Esophagus (tissue), 2 donors: ENCODE measurements at regions not wholly inside any gene's neighbourhood (a gene's known extent, or its start where the extent isn't known, plus 50 kb on each side); places are given as distances from the start of the nearest gene placed in this dataset.
A peak's percentile ranks its signal among the peaks of the same experiment; 100 is the strongest.

Experiments used
- H3K27ac ChIP-seq, 2 donors: one replicate each; pipeline ENCODE4 v1.5.1; 2013; ENCODE audit warnings: low read depth in 2 of 2, mild to moderate bottlenecking in 2 of 2, inconsistent platforms in 1 of 2, low read length in 1 of 2, moderate library complexity in 1 of 2
- H3K27me3 ChIP-seq, 2 donors: one replicate each; pipeline ENCODE4 v1.6.1; 2013; ENCODE audit warnings: low read length in 2 of 2, control low read depth in 1 of 2, mild to moderate bottlenecking in 1 of 2; ENCODE audit not compliant: insufficient read depth in 2 of 2, control insufficient read depth in 1 of 2
- H3K36me3 ChIP-seq, 2 donors: one replicate each; pipeline ENCODE4 v1.6.1; 2013; ENCODE audit warnings: low read length in 1 of 2; ENCODE audit not compliant: control insufficient read depth in 2 of 2, insufficient read depth in 2 of 2
- H3K4me1 ChIP-seq, 2 donors: one replicate each; pipeline ENCODE4 v1.6.1; 2013; ENCODE audit warnings: low read length in 1 of 2; ENCODE audit not compliant: control insufficient read depth in 2 of 2, insufficient read depth in 2 of 2
- H3K4me3 ChIP-seq, 2 donors: one replicate each; pipeline ENCODE4 v1.5.1; 2013; ENCODE audit warnings: low read length in 2 of 2, mild to moderate bottlenecking in 2 of 2, low read depth in 1 of 2, moderate library complexity in 1 of 2
- H3K9me3 ChIP-seq, 2 donors: one replicate each; pipeline ENCODE4 v1.6.1; 2013; ENCODE audit warnings: mild to moderate bottlenecking in 2 of 2, low read depth in 1 of 2, low read length in 1 of 2, moderate library complexity in 1 of 2; ENCODE audit not compliant: control insufficient read depth in 2 of 2, insufficient read depth in 1 of 2
- WGBS, 2 donors: extraction: QIAGEN DNeasy Blood & Tissue Kit; methylation state at CpG; one replicate each; pipeline ENCODE4 v1.1.7; 2013; 5-methylcytosine and 5-hydroxymethylcytosine counted together
- donor health status: healthy with polysubstance abuse.
- donor health status: Bipolar disorder and iron deficiency.

DNA sequence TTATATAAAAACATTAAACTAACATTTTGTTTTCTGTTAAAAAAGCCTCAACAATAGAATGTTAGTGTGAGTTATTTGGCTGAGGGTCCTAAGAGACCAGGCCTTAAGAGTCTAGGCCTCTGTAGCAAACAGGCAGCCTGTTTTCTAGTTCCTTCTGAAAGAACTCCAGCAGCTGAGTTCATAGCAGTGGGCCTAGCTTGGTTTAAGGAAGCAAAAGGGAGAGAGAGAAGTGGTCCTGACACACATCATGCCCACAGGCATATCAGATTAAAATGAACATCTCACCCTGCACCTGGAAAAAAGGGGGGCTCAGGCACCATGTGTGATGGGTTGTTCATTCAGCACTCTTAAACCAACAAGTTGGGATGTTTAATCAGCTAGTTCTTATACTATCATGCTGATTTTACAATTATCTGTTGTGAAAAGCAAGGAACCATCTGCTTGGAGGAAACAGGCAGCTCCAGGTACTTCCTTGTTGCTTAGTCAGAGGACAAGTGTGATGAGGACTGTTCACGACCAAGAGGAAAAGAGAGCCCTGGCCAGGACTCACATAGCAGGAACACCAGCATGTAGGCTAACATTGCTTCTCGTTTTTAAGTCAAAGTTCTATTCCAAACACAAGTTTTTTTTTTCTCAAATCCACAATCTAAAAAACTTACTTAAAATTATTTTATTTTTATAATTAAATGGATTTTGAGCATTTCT, 81.3 kb upstream of the FRY start:
- no peaks in the 10 kb centered on the region for H3K36me3 ChIP-seq
- 57 to 58% methylated on average over 2 of the region's 2 CpGs for WGBS, 2 donors
- no peak overlapping the region for H3K4me3 ChIP-seq
- no peaks in the 10 kb centered on the region for H3K27me3 ChIP-seq
- no peaks in the 10 kb centered on the region for H3K4me1 ChIP-seq
- no peaks in the 10 kb centered on the region for H3K9me3 ChIP-seq
- no peak overlapping the region for H3K27ac ChIP-seq

DNA sequence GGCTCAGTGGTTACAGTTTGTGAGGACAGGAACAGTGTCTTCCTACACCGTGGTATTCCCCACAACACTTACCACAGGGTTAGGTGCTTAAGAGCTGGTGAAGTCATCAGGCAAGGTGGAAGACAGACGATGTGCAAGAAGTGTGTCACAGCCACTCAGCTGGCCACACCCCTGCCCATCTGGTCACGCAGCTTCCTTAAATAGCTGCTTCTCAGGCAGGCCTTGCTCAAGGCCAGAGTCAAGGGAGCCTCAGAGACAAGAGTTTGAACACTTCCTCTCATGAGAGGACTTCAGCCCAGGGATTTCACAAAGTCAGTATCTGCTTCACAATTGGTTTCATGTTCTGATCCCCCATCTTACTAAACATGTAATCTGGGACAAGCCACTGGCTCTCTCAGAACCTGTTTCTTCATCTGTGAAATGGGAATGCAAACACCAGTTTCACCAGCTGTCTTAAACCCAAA, 80.3 kb upstream of the FRY start:
- H3K27ac ChIP-seq: peak overlapping the region; percentile 53 to 88
- H3K36me3 ChIP-seq: no peaks in the 10 kb centered on the region

DNA sequence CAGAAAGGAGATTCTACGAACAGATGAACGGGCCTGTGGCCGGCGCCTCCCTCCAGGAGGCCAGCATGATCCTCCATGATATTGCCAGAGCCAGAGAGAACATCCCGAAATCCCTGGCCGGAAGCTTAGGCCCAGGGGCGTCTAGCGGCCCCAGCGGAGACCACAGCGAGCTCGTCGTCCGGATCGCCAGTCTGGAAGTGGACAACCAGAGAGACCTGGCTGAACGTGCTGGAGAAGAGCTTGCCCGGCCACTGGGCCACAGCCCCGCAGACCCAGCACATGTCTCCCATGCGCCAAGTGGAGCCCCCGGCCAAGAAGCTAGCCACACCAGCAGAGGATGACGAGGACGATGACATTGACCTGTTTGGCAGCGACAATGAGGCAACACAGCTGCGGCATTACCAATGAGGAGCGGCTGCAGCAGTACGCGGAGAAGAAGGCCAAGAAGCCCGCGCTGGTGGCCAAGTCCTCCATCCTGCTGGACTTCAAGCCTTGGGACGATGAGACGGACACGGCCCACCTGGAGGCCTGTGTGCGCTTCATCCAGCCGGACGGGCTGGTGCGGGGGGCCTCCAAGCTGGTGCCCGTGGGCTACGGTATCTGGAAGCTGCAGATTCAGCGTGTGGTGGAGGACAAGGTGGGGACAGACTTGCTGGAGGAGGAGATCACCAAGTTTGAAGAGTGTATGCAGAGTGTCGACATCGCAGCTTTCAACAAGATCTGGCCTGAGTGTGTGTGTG, 78.8 kb upstream of the FRY start:
- WGBS, 2 donors: 96 to 97% methylated on average over 40 of the region's 40 CpGs
- Histone ChIP-seq H3K9me3 (no peaks in the 10 kb centered on the region), H3K27me3 (no peaks in the 10 kb centered on the region), H3K27ac (no peak overlapping the region), H3K4me3 (no peak overlapping the region), H3K36me3 (no peaks in the 10 kb centered on the region), H3K4me1 (no peaks in the 10 kb centered on the region)

More for the DNA sequence above, 80.3 kb upstream of the FRY start:
- H3K9me3 ChIP-seq: no peaks in the 10 kb centered on the region
- WGBS, 2 donors: 32 to 52% methylated on average over 3 of the region's 3 CpGs
- H3K4me3 ChIP-seq: no peak overlapping the region
- H3K27me3 ChIP-seq: no peaks in the 10 kb centered on the region
- no peaks in the 10 kb centered on the region for H3K4me1 ChIP-seq

DNA sequence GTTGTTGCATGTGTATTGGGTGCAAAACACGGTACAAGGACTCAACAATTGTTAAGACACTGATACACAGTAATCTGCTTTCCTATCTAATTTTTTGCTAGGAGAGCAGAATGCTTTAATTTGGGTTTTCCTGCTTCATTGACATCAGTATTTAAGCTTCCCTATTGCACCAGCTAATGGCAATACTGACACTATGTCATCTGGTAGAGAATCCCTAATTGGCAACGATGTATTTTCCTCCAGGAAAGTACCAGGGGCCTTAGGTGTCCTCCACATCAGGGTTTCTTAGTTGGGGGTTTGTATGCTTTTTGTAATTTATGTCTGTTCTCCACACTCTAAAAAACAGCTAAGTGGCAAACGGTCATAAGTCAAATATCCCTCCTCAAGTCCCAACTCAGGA, 76.5 kb upstream of the FRY start:
- H3K4me3 ChIP-seq: no peak overlapping the region
- no peaks in the 10 kb centered on the region for H3K4me1 ChIP-seq
- H3K36me3 ChIP-seq: no peaks in the 10 kb centered on the region
- H3K27me3 ChIP-seq: no peaks in the 10 kb centered on the region
- no peak overlapping the region for H3K27ac ChIP-seq
- WGBS, 2 donors: 91 to 92% methylated on average over 3 of the region's 3 CpGs
- no peaks in the 10 kb centered on the region for H3K9me3 ChIP-seq

DNA sequence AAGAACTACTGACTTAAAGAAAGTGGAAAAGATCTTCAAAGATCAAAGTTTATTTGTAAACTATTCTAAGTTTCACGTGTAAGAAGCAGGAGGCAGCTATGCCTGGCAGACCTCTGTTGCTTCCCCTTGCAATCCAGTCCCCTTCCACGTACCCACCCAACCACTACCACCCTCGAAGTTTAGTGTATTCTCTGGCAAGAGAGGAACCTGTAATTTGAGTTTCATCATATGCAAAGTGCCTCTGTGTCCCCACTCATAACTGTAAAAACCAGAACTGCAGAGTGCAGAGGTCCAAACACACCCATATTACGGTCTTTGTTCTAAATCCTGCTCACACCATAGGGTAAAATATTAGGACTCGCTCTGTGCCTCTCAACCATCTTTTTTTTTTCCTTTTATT, 75.8 kb upstream of the FRY start:
- H3K9me3 ChIP-seq: no peaks in the 10 kb centered on the region
- no peak overlapping the region for H3K27ac ChIP-seq
- no peaks in the 10 kb centered on the region for H3K27me3 ChIP-seq
- H3K4me1 ChIP-seq: no peaks in the 10 kb centered on the region
- WGBS, 2 donors: 79 to 82% methylated on average over 5 of the region's 5 CpGs
- no peaks in the 10 kb centered on the region for H3K36me3 ChIP-seq
- no peak overlapping the region for H3K4me3 ChIP-seq

DNA sequence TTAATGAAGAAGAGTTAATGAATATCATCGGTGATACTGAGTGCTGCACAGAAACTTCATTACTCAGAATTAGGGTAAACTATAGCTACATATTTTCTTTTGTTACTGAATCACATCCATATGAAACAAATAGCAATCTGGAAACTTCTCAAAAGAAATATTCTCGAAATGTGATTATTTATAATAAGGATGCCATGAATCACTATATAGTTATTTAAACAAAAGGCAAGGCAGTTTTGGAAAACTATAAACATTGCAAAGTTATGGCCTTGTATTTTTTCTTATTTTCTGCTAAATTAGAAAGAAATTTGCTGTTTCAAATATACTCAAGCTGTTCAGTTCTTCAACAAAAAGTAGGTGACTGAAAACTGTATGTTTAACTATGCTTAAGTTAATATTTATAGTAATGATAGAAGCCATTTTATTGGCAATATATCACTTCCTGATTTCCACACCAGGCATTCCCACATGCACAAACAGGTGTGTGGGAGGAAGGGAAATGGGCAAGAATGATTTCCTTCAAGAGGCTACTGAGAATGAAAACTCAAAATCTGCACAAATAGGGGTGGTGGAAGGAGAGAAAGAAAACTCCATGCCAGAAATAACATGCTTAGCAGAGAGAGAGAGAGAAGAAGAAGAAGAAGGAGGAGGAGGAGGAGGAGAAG, 74.5 kb upstream of the FRY start:
- no peak overlapping the region for H3K4me3 ChIP-seq
- no peaks in the 10 kb centered on the region for H3K9me3 ChIP-seq
- no peaks in the 10 kb centered on the region for H3K27me3 ChIP-seq
- H3K36me3 ChIP-seq: no peaks in the 10 kb centered on the region
- WGBS, 2 donors: 65 to 72% methylated on average over 2 of the region's 2 CpGs
- H3K4me1 ChIP-seq: no peaks in the 10 kb centered on the region
- H3K27ac ChIP-seq: no peak overlapping the region

DNA sequence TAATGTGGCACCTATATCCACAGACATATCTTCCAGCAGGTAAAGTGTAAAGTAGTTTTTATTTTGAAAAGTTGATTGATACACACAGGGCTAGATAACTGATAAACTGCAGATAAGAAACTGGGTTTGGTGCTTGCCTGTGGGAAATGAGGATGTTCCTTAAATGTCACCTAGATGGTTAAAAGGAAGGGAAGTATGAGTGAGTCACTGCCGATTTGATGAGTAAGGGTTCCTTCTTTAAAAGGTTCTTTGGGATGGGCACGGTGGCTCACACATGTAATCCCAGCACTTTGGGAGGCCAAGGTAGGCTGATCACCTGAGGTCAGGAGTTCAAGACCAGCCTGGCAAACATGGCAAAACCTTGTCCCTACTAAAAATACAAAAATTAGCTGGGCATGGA, 73.8 kb upstream of the FRY start:
- Histone ChIP-seq H3K36me3 (no peaks in the 10 kb centered on the region), H3K4me3 (no peak overlapping the region), H3K27ac (no peak overlapping the region), H3K4me1 (no peaks in the 10 kb centered on the region), H3K9me3 (no peaks in the 10 kb centered on the region), H3K27me3 (no peaks in the 10 kb centered on the region)
- 62 to 78% methylated on average over 2 of the region's 2 CpGs for WGBS, 2 donors

DNA sequence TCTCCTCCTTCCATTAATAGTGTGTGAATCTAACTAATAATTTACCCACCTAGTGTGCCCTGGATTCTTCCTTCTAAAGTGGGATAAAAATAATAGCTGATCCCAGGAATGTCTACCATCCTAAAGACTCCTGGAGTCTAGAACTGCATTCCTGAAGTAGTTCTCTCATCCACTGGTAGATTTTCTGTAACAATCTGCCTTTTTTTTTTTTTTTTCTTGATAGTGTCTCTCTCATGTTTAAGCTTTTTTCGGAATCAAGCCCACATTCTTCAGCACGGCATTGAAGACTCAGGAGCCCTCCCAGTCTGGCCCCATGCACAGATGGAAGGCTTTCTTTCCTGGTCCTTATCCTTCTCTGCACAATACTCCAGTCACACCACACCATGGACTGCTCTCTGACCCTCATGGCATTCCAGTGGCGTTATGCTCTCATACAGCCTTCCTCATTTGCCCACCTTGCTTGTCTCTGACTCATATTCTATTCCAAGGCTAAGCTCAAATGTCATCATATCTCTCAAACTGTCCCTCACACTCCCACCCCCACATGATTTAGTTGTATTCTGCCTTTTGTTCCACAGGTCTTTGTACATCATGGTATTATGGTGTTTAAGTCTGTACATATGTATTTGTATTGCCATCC, 68.7 kb upstream of the FRY start:
- H3K27me3 ChIP-seq: no peaks in the 10 kb centered on the region
- no peaks in the 10 kb centered on the region for H3K9me3 ChIP-seq
- H3K27ac ChIP-seq: no peak overlapping the region
- no peaks in the 10 kb centered on the region for H3K36me3 ChIP-seq
- H3K4me3 ChIP-seq: no peak overlapping the region
- 90 to 92% methylated on average over 3 of the region's 3 CpGs for WGBS, 2 donors
- no peaks in the 10 kb centered on the region for H3K4me1 ChIP-seq

DNA sequence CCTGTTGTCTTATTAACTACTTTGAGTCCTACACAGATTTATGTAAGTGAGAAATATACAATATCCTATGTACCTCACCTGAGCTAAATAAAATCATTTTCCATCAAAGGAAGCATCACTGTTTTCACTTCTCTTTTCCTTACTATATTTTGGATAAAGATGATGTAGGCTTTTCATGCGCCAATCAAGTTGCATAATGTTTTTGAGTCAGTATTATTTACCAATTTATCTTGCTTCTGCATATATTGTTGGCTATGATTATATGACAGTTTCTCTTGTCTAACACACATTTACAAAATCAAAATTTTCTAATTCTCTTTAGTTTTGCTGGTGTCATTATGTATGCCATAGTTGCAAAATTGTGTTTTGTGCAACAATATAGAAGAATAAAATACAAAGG, 67.9 kb upstream of the FRY start:
- Histone ChIP-seq H3K27me3 (no peaks in the 10 kb centered on the region), H3K27ac (no peak overlapping the region), H3K4me1 (no peaks in the 10 kb centered on the region), H3K9me3 (no peaks in the 10 kb centered on the region), H3K4me3 (no peak overlapping the region), H3K36me3 (no peaks in the 10 kb centered on the region)
- 89 to 92% methylated on average over 1 of the region's 1 CpG for WGBS, 2 donors
